Erythroblast (primary cell): ENCODE measurements at regions not wholly inside any gene's neighbourhood (a gene's known extent, or its start where the extent isn't known, plus 50 kb on each side); places are given as distances from the start of the nearest gene placed in this dataset.

Experiments used
- DNase-seq, 2 experiments: peaks; one replicate each; lab custom pipeline; 2025; lab: John Stamatoyannopoulos, UW
- GATA1 ChIP-seq: IDR thresholded peaks from 2 replicates; pipeline ENCODE4 v1.6.1; 2011; ENCODE audit warnings: low read depth, mild to moderate bottlenecking, control low read depth, low read length, moderate library complexity
- POLR2A ChIP-seq: IDR thresholded peaks from 2 replicates; pipeline ENCODE4 v1.6.1; 2011; ENCODE audit warnings: mild to moderate bottlenecking, low read length

DNA sequence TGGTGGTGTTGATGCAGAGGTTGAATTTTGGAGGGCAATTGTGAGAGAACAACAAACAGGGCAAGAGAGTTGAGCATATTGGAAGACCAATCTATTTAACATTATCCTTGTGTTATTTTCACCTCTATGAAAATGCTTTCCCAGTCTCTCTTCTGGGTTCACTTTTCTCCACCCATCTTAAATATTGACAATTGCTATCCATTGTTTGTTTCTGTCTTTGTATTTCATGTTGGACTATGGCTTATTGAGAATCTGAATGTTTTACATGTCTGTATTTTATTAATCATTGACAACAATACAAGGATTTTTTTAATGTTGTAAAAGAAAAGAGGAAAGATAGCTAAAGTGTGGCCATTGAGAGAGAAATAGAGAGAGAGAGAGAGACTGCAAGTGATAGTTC, 1121.5 kb downstream of the BRINP3 start:
- no peak for DNase-seq
- TF ChIP-seq GATA1, result no peak
- TF ChIP-seq POLR2A, result no peak

DNA sequence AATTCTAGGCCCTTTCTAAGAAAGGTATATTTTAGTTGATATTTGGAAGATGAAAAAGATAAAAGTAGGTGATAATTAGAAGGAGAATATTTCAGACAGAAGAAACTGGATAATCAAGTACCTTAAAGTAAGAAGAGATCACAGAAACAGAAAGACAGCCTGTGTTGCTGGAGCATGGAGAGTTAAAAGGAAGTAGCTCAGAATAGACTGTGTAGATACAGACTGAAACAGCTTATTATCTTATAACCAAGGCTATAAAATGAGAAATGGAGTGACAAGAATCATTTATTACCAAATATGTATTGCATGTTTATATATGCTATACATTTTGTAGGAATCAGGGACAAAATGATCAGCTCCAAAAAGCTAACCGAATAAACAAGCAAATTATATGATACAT, 1120.3 kb downstream of the BRINP3 start:
- TF ChIP-seq POLR2A (no peak), GATA1 (no peak)
- DNase-seq, result no peak

DNA sequence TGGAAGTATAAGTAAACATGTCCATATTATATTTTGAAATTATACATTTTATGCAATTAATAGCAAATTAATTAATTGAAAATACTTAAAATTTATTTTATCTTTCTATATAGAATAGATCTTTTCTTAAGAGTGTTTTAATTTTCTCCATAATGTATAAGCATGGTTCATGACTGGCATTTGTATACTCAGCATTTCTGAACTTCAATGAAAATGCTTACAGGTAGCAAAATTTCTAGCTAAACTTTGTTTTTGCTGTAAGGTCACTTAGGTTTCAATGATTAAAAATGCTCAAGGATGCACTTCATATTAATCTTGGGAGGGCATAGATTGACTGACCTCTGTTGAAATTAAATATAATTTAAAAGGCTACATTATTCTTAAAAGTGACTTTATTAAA, 1108.1 kb downstream of the BRINP3 start:
- DNase-seq, result no peak

DNA sequence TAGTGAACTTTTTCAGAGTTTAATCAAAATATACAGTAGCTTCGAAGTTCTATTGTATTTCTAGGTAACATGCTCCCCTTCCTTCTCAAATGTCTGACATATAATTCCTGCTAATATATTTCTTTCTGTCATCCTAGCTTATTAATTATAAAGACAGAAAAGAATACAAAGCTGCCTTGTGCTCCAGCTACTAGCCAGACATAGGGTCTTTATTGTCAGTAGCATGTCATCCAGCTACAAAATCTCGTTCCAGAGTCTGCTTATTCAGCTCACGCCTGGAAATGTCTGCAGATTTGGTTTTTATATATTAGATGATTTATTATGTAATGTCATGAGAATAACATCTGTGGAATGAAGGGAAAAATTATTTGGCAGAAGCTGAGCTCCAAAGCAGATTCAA, 1102.8 kb downstream of the BRINP3 start:
- no peak for DNase-seq
- TF ChIP-seq GATA1 (no peak), POLR2A (no peak)

More for the DNA sequence above, 1108.1 kb downstream of the BRINP3 start:
- no peak for TF ChIP-seq GATA1
- TF ChIP-seq POLR2A, result no peak

DNA sequence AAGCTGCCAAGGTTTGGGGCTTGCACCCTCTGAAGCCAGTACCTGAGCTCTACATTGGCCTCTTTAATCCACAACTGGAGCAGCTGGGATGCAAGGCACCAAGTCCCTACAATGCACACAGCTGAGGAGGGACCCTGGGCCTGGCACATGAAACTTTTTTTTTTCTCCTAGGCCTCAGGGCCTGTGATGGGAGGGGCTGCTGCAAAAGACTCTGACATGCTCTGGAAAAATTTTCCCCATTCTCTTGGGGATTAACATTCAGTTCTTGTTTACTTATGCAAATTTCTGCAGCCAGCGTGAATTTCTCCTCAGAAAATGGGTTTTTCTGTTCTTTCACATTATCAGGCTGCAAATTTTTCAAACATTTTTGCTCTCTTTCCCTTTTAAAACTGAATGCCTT, 1072.2 kb downstream of the BRINP3 start:
- no peak for DNase-seq
- no peak for TF ChIP-seq POLR2A
- TF ChIP-seq GATA1, result no peak

DNA sequence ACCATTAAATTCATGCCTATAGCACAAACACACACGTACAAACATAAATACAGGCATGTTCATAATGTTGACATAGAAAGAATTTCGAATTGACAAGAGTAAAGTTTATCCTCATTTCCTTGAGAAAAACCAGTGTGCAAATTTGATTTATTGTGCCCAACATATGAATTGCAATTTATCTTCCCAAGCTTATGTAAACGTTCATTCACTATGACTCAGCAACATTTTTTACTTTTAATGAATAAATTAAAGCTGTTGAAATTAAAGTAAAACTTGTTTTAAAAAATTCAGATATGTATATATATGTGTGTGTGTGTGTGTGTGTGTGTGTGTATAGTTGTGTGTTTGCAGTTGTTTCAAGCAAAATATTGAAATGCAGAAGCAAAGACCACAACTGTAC, 1067.9 kb downstream of the BRINP3 start:
- DNase-seq, result no peak
- TF ChIP-seq GATA1, result no peak
- no peak for TF ChIP-seq POLR2A

DNA sequence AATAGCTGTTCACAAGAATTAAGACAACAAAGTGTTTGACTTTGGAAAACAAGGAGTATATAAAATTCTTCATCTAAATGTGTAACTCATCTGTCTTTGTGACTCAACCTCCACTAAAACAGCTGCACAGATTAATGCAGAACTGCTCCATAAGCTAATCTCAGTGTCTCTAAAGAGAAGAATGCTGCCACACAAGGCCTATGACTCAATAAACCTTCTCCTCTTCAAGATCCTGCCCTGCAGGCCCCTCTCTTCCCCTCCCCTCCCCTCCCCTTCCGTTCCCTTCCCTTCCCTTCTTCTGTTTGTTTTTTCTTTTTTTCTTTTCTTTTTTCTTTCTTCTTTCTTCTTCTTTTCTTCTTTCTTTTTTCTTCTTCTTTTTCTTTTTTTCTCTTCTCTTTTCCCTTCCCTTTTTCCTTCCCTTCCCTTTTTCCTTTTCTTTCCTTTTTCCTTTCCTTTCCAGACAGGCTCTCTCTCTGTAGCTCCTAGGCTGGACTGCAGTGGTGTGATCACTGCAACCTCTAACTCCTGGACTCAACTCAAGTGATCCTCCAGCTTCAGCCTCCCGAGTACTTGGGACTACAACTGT, 1052.8 kb downstream of the BRINP3 start:
- TF ChIP-seq GATA1 (no peak), POLR2A (no peak)
- no peak for DNase-seq

DNA sequence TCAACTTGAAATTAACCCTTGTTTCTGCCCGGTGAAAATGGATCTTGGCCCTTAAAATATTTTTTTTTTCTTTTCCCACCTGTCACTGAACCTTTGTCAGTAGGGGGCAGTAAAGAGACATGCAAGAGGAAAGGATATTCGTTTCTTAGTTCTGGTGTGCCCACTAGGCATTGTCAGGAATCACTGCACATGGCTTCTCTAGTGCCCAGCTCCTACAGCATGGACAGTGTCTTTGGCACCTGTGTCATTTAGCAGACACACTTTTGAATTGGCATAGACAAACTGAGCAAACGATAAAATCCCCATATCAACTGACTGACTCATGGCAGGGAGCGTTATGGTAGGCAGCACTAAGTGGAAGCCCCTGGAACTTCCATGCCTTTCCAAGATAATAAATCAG, 1048.1 kb downstream of the BRINP3 start:
- peak; percentile 38 to 51 for DNase-seq
- TF ChIP-seq POLR2A (no peak), GATA1 (no peak)

DNA sequence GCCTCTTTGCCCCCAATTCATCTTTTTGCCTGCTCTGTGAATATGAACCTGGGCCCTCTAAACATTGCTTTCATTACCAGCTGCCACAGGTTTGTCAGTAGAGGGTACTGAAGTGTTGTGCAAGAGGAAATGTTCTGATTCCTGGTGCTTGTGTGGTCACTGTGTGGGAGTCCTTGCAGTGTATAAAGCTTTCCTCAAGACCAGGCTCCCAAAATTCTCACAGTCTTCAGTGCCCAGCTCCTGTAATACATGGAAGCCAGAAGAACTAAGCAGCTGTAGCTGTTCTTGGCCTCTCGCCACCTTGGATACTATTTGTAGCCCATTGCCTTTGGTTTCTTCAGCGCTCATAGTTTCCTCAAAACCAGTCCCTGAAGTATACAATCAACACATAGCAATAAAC, 1046.2 kb downstream of the BRINP3 start:
- no peak for TF ChIP-seq GATA1
- TF ChIP-seq POLR2A, result no peak
- no peak for DNase-seq

DNA sequence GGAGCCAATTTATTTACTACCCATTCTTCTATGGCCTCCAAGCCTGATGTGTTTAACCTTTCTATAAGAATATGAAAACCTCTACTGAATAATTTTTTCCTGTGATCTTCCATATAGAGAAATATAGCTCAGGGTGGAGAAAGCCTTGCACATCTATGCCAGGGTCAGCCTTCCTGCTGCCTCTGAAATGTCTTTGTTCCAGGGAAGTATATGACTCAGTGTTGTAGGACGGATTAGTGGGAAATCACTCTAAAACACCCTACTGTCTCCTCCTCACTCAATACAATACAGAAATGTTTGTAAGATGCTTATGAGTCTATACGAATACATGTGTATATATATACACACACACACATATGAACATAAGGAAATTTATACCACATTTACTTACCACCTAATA, 1044.9 kb downstream of the BRINP3 start:
- no peak for DNase-seq
- no peak for TF ChIP-seq GATA1
- no peak for TF ChIP-seq POLR2A

DNA sequence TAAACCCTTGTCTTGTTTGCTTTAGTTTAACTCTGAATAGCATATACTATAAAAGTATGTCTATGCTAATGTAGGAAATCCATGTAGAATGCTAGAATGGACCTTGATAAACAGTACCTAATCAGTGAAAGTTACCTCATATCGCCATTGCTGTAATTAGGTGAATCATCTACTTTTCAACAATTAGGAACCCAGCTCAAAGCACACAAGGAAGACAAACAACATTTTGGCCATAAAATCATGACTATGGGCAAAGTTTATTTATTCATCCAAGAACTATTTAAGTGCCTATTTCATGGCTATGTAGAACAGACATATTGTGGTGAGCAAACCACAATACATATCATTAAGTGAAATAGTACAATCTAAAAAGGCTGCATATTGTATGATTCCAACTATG, 1043.2 kb downstream of the BRINP3 start:
- no peak for TF ChIP-seq GATA1
- no peak for TF ChIP-seq POLR2A
- DNase-seq, result no peak

DNA sequence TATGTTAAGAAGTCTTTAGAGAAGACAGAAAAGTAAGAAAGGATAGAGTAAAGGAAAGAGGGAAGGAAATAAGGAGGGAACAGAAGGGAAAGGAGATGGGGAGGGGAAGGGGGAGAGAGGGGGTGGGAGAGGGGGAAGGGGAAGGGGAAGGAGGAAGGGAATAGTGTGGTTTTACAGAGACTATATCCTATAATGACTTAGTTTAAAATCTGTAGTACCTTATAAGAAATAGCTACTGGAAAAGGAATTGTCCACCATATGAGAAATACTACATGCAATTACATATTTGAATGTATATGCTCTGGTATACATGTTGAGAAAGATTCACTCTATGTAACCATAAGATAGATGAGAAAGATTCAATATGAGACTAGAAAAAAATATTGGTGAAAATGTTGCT, 1042.3 kb downstream of the BRINP3 start:
- TF ChIP-seq GATA1 (no peak), POLR2A (no peak)
- DNase-seq, result no peak

DNA sequence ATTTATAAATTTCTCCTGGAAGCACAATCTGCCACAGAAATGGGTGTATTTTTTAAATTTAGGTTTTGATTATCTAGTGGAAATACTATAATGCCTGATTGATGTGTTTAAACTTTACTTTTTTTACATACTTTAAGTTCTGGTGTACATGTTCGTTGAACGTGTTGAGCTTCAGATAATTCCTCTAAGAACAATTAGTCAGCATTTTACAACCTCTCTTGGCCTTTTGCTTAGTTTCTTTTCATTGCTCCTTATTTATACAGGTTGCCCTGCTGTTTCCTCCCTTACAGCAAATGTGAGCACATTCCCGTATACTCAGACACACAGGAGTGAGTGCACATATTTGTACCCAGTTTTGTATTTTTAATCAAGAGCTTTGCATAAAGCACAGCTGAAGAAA, 1038.9 kb downstream of the BRINP3 start:
- TF ChIP-seq POLR2A (no peak), GATA1 (no peak)
- no peak for DNase-seq

DNA sequence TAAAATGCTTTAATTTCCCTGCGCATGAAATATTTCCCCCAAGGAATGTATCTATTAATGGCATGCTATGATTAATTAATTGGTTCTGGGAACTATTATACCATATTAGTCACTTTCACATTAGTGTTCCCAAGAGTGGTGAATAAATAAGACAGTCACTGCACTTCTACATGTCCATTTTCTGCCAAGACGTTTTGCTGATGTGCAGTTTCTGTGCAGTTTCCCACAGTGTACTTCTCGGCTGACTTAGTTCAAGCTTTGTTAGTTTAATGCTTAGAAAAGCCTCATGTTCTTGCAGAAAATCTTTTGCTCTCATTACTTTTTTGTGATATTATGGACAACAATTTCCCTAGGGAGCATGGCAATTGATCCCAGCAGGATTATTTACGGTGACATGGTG, 1014.5 kb downstream of the BRINP3 start:
- TF ChIP-seq POLR2A (no peak), GATA1 (no peak)
- DNase-seq, result no peak

DNA sequence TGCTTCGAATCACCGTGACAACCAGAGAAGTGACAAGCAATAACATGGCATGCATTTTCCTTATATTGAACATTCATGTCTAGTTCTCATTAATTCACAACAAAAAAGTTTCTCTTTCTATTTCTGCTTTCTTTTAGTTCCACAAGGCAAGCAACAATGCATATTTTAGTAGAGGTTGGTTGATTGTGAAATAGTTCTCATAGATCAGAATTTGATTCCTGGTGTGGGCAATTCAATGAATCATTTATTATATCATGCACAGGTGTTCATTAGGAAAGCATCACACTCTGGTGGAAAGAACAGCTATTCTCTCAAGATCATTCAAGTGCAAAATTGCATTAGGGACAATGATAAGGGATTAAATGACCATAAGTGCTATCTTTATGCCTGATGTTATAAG, 980.9 kb downstream of the BRINP3 start:
- no peak for DNase-seq
- TF ChIP-seq GATA1 (no peak), POLR2A (no peak)
